H1 (cell line): ENCODE measurements at regions not wholly inside any gene's neighbourhood (a gene's known extent, or its start where the extent isn't known, plus 50 kb on each side); places are given as distances from the start of the nearest gene placed in this dataset.
A peak's percentile ranks its signal among the peaks of the same experiment; 100 is the strongest.

ENCODE experiments used
- CTCF ChIA-PET: fragments of 300-600 bp; sonication (Branson Sonifier 250); formaldehyde crosslinking; loops from one replicate; lab custom pipeline; 2021; ENCODE audit not compliant: partially characterized antibody; lab: Charles Lee
- POLR2A ChIA-PET: fragments of 300-600 bp; sonication (Branson Sonifier 250); formaldehyde crosslinking; loops from one replicate; lab custom pipeline; 2021; ENCODE audit warnings: inconsistent platforms; ENCODE audit not compliant: partially characterized antibody; lab: Charles Lee
- DNase-seq, 2 experiments: peaks; one replicate each; pipeline versions ENCODE4 v3.0.0 to v3.0.0-alpha.2; 2010 to 2022; ENCODE audit warnings: low spot score in 2 of 2, low read depth in 1 of 2, mixed read lengths in 1 of 2
- FAIRE-seq: peaks from 2 replicates; lab custom pipeline; 2011; peaks lifted over from hg19 to GRCh38; lab: Jason Lieb, UNC
- H2AFZ ChIP-seq: 2 replicates; pipeline ENCODE4 v1.8.1; 2012; ENCODE audit warnings: low read length, inconsistent platforms
- H2AK5ac ChIP-seq: 2 replicates; pipeline ENCODE4 v1.6.1; 2013; ENCODE audit warnings: low read depth, low read length
- H2BK120ac ChIP-seq: replicated peaks from 2 replicates; pipeline ENCODE3; 2013; ENCODE audit warnings: low read depth, low read length, inconsistent platforms
- H2BK12ac ChIP-seq: 2 replicates; pipeline ENCODE4 v1.6.1; 2013; ENCODE audit warnings: low read depth, low read length
- H2BK15ac ChIP-seq: 2 replicates; pipeline ENCODE4 v1.6.1; 2013; ENCODE audit warnings: low read length
- H2BK20ac ChIP-seq: 2 replicates; pipeline ENCODE4 v1.6.1; 2013; ENCODE audit warnings: low read length
- H2BK5ac ChIP-seq: 2 replicates; pipeline ENCODE4 v1.6.1; 2013; ENCODE audit warnings: low read depth, low read length
- H3K14ac ChIP-seq: 2 replicates; pipeline ENCODE4 v1.6.1; 2013; ENCODE audit warnings: inconsistent platforms; ENCODE audit not compliant: insufficient read length
- H3K18ac ChIP-seq: 2 replicates; pipeline ENCODE4 v1.6.1; 2013; ENCODE audit warnings: low read length; ENCODE audit errors: extremely low read depth
- H3K23ac ChIP-seq: 2 replicates; pipeline ENCODE4 v1.6.1; 2013; ENCODE audit warnings: inconsistent platforms; ENCODE audit not compliant: insufficient read length
- H3K23me2 ChIP-seq: 2 replicates; pipeline ENCODE4 v1.6.1; 2013; ENCODE audit warnings: low read depth, low read length
- H3K27ac ChIP-seq: 2 replicates; pipeline ENCODE4 v1.6.1; 2011; ENCODE audit warnings: low read depth, low read length, inconsistent platforms
- H3K27me3 ChIP-seq, 4 experiments: replicated peaks in 1 of 4; 1 replicate in 1 of 4; 2 replicates in 3 of 4; pipeline versions ENCODE4 v1.6.1 to v1.8.1; 2011 to 2013; ENCODE audit warnings: low read length in 3 of 4, mild to moderate bottlenecking in 3 of 4, inconsistent platforms in 2 of 4, mixed read lengths in 2 of 4, moderate library complexity in 1 of 4; ENCODE audit not compliant: control insufficient read depth in 3 of 4, insufficient read depth in 3 of 4; ENCODE audit errors: extremely low read depth in 1 of 4
- H3K36me3 ChIP-seq, 4 experiments: 2 replicates each; pipeline versions ENCODE4 v1.6.1 to v1.8.1; 2011 to 2013; ENCODE audit warnings: mild to moderate bottlenecking in 4 of 4, low read length in 3 of 4, moderate library complexity in 2 of 4, control low read depth in 1 of 4, inconsistent platforms in 1 of 4; ENCODE audit not compliant: insufficient read depth in 4 of 4, control insufficient read depth in 2 of 4
- H3K4ac ChIP-seq: replicated peaks from 2 replicates; pipeline ENCODE3; 2013; ENCODE audit warnings: low read length, low read depth, mixed read lengths, inconsistent platforms; ENCODE audit not compliant: insufficient read length
- H3K4me1 ChIP-seq, 4 experiments: replicated peaks in 1 of 4; 1 replicate in 1 of 4; 2 replicates in 3 of 4; pipeline versions ENCODE4 v1.6.1 to v1.8.1; 2011 to 2013; ENCODE audit warnings: low read length in 3 of 4, inconsistent platforms in 2 of 4, mixed read lengths in 1 of 4; ENCODE audit not compliant: insufficient read depth in 4 of 4, control insufficient read depth in 3 of 4
- H3K4me2 ChIP-seq, 2 experiments: 2 replicates each; pipeline versions ENCODE4 v1.6.1 to v1.8.1; 2011 to 2013; ENCODE audit warnings: low read depth in 2 of 2, low read length in 2 of 2, control low read depth in 1 of 2, inconsistent platforms in 1 of 2, mild to moderate bottlenecking in 1 of 2; ENCODE audit not compliant: insufficient read depth in 1 of 2
- H3K4me3 ChIP-seq, 4 experiments: fragments of 200-600, 300-600 bp in 1 of 4; sonication (generic), shearing (Covaris generic), sonication (Bioruptor Twin) in 1 of 4; 2 replicates each; pipeline versions ENCODE4 v1.5.1 to v1.8.1; 2011 to 2016; ENCODE audit warnings: low read length in 4 of 4, low read depth in 3 of 4, control low read depth in 2 of 4, inconsistent platforms in 2 of 4, mild to moderate bottlenecking in 2 of 4, mixed read lengths in 1 of 4, moderate library complexity in 1 of 4; ENCODE audit not compliant: insufficient read depth in 2 of 4; ENCODE audit errors: extremely low read depth in 1 of 4
- H3K56ac ChIP-seq: replicated peaks from 2 replicates; pipeline ENCODE3; 2013; ENCODE audit warnings: low read depth, mild to moderate bottlenecking, mixed read lengths, low read length, inconsistent platforms; ENCODE audit not compliant: insufficient read length
- H3K79me1 ChIP-seq: 2 replicates; pipeline ENCODE4 v1.6.1; 2013; ENCODE audit warnings: low read depth, low read length, control low read depth
- H3K79me2 ChIP-seq, 2 experiments: 2 replicates each; pipeline versions ENCODE4 v1.6.1 to v1.8.1; 2012 to 2013; ENCODE audit warnings: low read length in 2 of 2, mild to moderate bottlenecking in 2 of 2, inconsistent platforms in 1 of 2; ENCODE audit not compliant: insufficient read depth in 2 of 2, control insufficient read depth in 1 of 2
- H3K9ac ChIP-seq, 4 experiments: replicated peaks in 1 of 4; 1 replicate in 1 of 4; 2 replicates in 3 of 4; pipeline versions ENCODE4 v1.6.1 to v1.8.1; 2011 to 2013; ENCODE audit warnings: low read depth in 3 of 4, low read length in 3 of 4, control low read depth in 2 of 4, mild to moderate bottlenecking in 2 of 4, moderate library complexity in 2 of 4, inconsistent platforms in 1 of 4; ENCODE audit errors: extremely low read depth in 1 of 4
- H3K9me3 ChIP-seq, 2 experiments: 2 replicates each; pipeline versions ENCODE4 v1.6.1 to v1.8.1; 2012 to 2013; ENCODE audit warnings: mild to moderate bottlenecking in 2 of 2, moderate library complexity in 2 of 2, control low read depth in 1 of 2, inconsistent platforms in 1 of 2, low read depth in 1 of 2, low read length in 1 of 2, mixed read lengths in 1 of 2; ENCODE audit not compliant: insufficient read depth in 2 of 2
- H4K20me1 ChIP-seq, 2 experiments: replicated peaks in 1 of 2; 2 replicates each; pipeline versions ENCODE3 to v1.8.1; 2011 to 2013; ENCODE audit warnings: inconsistent platforms in 2 of 2, low read length in 2 of 2, mild to moderate bottlenecking in 1 of 2; ENCODE audit not compliant: insufficient read depth in 2 of 2, control insufficient read depth in 1 of 2
- H4K5ac ChIP-seq: 2 replicates; pipeline ENCODE4 v1.6.1; 2013; ENCODE audit warnings: low read length, low read depth, mixed read lengths, inconsistent platforms; ENCODE audit not compliant: insufficient read length
- H4K8ac ChIP-seq: 2 replicates; pipeline ENCODE4 v1.8.0; 2013; ENCODE audit warnings: mild to moderate bottlenecking, moderate library complexity, low read length, inconsistent platforms; ENCODE audit not compliant: insufficient read depth; ENCODE audit errors: extremely low read depth
- H4K91ac ChIP-seq: replicated peaks from 2 replicates; pipeline ENCODE3; 2013; ENCODE audit warnings: low read length, mixed read lengths, inconsistent platforms; ENCODE audit not compliant: insufficient read length
- CBX5 ChIP-seq: fragments of 300-800, 300-1000 bp; sonication (generic); IDR thresholded peaks from 2 replicates; pipeline ENCODE4 v1.7.1; 2016; ENCODE audit warnings: antibody characterized with exemption, low read length, low read depth
- WGBS, 2 experiments: shearing (Covaris generic) in 1 of 2; methylation state at CpG; one replicate each; pipeline versions ENCODE4 v1.1.6 to v1.1.7; 2013 to 2015; ENCODE audit warnings: low lambda C conversion rate in 2 of 2, mixed read lengths in 2 of 2, inconsistent platforms in 1 of 2, low coverage in 1 of 2, missing lambda C conversion rate in 1 of 2; ENCODE audit not compliant: insufficient replicate concordance in 2 of 2, insufficient coverage in 1 of 2, insufficient read length in 1 of 2; ENCODE audit errors: extremely low coverage in 1 of 2, missing lambda C conversion rate in 1 of 2; 5-methylcytosine and 5-hydroxymethylcytosine counted together

DNA sequence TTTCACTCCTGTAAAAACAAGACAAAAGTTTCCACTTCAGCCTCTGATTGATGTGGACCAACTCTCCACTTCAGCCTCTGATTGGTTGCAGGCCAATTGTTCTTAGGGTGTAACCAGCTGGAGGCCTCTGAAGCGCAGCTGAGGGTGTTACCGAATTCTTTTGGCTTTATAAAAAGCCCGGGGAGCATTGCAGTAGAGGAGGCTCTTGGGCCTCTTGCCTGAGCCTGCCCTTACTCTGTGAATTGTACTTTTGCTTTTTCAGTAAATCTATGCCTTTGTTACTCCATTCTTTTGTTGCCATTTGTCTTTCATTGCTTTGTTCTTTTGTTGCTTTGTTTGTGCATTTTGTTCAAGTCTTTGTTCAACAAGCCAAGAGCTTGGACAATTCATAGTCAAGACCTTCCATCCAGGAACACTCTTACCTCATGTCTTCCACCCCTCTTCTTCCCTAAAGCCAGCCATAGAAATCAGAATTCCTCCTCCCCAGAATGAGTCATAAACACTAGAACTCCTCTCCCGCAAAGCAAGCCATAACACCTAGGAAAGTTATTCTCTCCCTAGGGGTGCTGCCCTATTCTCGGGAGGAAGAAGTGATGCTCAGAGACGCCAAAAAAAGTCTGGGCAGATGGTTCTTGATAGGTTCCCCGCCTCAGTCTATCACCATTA lies 53.5 kb upstream of the ARMC3 start:
- H3K36me3 ChIP-seq, result no peaks in the 10 kb centered on the region
- no peak overlapping the region for H4K8ac ChIP-seq
- H3K23ac ChIP-seq, result no peak overlapping the region
- DNase-seq, result no peak
- no peak overlapping the region; a peak in 1 of 4 replicates for H3K4me2 ChIP-seq
- H2AFZ ChIP-seq, result no peak overlapping the region
- 0 out of 2 replicates have a peak overlapping the region, but pooled peaks have one; percentile 43 for H2BK12ac ChIP-seq
- H3K9me3 ChIP-seq, result no peaks in the 10 kb centered on the region
- H4K20me1 ChIP-seq, result no peaks in the 10 kb centered on the region
- H3K18ac ChIP-seq, result no peak overlapping the region
- H3K79me2 ChIP-seq, result no peaks in the 10 kb centered on the region
- CTCF ChIA-PET, result no interaction called here
- TF ChIP-seq CBX5, result no peak
- TF ChIP-seq, all 59 proteins: peak for 0
- no peak overlapping the region for H2BK120ac ChIP-seq
- no peak overlapping the region for H3K14ac ChIP-seq
- no peak overlapping the region for H3K4me3 ChIP-seq
- no peak for FAIRE-seq
- H3K79me1 ChIP-seq, result no peaks in the 10 kb centered on the region; the same call in 1 of the 2 replicates
- H3K27me3 ChIP-seq, result no peaks in the 10 kb centered on the region
- H3K23me2 ChIP-seq, result no peaks in the 10 kb centered on the region
- H3K56ac ChIP-seq, result no peak overlapping the region
- no peak overlapping the region for H2BK15ac ChIP-seq
- POLR2A ChIA-PET, result no interaction called here
- H2BK5ac ChIP-seq, result no peak overlapping the region
- H3K4me1 ChIP-seq, result peaks cover 2 to 17% (median 8%) of the 10 kb centered on the region in 4 experiments; a peak in 4 of 7 replicates
- no peak overlapping the region for H3K27ac ChIP-seq
- no peak overlapping the region for H3K4ac ChIP-seq
- no peak overlapping the region for H4K91ac ChIP-seq
- WGBS, 2 experiments, result 85% methylated on average over 7 of the region's 7 CpGs; no CpG with 5 or more reads in 1 of the 2 experiments
- H3K9ac ChIP-seq, result no peak overlapping the region
- no peak overlapping the region for H2AK5ac ChIP-seq
- no peak overlapping the region for H4K5ac ChIP-seq
- H2BK20ac ChIP-seq, result no peak overlapping the region; the same call in 1 of the 2 replicates
